Bone marrow (tissue), 2 donors: ENCODE measurements at regions not wholly inside any gene's neighbourhood (a gene's known extent, or its start where the extent isn't known, plus 50 kb on each side); places are given as distances from the start of the nearest gene placed in this dataset.
A peak's percentile ranks its signal among the peaks of the same experiment; 100 is the strongest.

Experiments
- DNase-seq, 2 donors: peaks; one replicate each; lab custom pipeline; 2025; lab: John Stamatoyannopoulos, UW

- no peak for DNase-seq
Measured at GRCh38 chr18:8969639-8970390, 132.7 kb upstream of the NDUFV2 start.

GRCh38 chr18:8970843-8971242 lies 131.7 kb upstream of the NDUFV2 start:
- DNase-seq, result no peak

GRCh38 chr18:8972116-8972515 lies 130.4 kb upstream of the NDUFV2 start:
- DNase-seq, result no peak

GRCh38 chr18:8974279-8974678 lies 128.2 kb upstream of the NDUFV2 start:
- DNase-seq, result no peak

GRCh38 chr18:8974696-8975095 lies 127.8 kb upstream of the NDUFV2 start:
- no peak for DNase-seq

- DNase-seq, result no peak
Measured at GRCh38 chr18:8975624-8976023, 126.9 kb upstream of the NDUFV2 start.

- no peak for DNase-seq
Measured at GRCh38 chr18:8976606-8977005, 125.9 kb upstream of the NDUFV2 start.

GRCh38 chr18:8977166-8977565 lies 125.3 kb upstream of the NDUFV2 start:
- DNase-seq, result no peak

GRCh38 chr18:8977701-8978100 lies 124.8 kb upstream of the NDUFV2 start:
- DNase-seq, result no peak

- no peak for DNase-seq
Measured at GRCh38 chr18:8978394-8978793, 124.1 kb upstream of the NDUFV2 start.

GRCh38 chr18:8979258-8979988 lies 123.1 kb upstream of the NDUFV2 start:
- DNase-seq, result no peak

- no peak for DNase-seq
Measured at GRCh38 chr18:8980496-8980895, 122.0 kb upstream of the NDUFV2 start.

GRCh38 chr18:8980918-8981317 lies 121.6 kb upstream of the NDUFV2 start:
- DNase-seq, result no peak

GRCh38 chr18:8982416-8983183 lies 119.9 kb upstream of the NDUFV2 start:
- DNase-seq, result no peak

GRCh38 chr18:8983195-8983594 lies 119.3 kb upstream of the NDUFV2 start:
- DNase-seq, result no peak

GRCh38 chr18:8984131-8984721 lies 118.3 kb upstream of the NDUFV2 start:
- DNase-seq, result no peak

GRCh38 chr18:8987241-8987640 lies 115.3 kb upstream of the NDUFV2 start:
- DNase-seq, result no peak

- DNase-seq, result peak; percentile 7 to 22
Measured at GRCh38 chr18:8988260-8988871, 114.1 kb upstream of the NDUFV2 start.

- no peak for DNase-seq
Measured at GRCh38 chr18:8989017-8989416, 113.5 kb upstream of the NDUFV2 start.

- no peak for DNase-seq
Measured at GRCh38 chr18:8989855-8990254, 112.6 kb upstream of the NDUFV2 start.

GRCh38 chr18:8990276-8991031 lies 112.0 kb upstream of the NDUFV2 start:
- DNase-seq, result no peak
